Neural cell (in vitro differentiated cells): ENCODE measurements at regions not wholly inside any gene's neighbourhood (a gene's known extent, or its start where the extent isn't known, plus 50 kb on each side); places are given as distances from the start of the nearest gene placed in this dataset.
"Not testable (repeated sequence)": the region's sequence is repeated elsewhere in the genome, so short reads cannot be mapped to it uniquely, and the experiment has no call there.

ENCODE experiments used
- H2AFZ ChIP-seq: fragments of 200-600, 300-800 bp; sonication (generic), shearing (Covaris generic); 2 replicates; pipeline ENCODE4 v1.6.0; 2014; ENCODE audit warnings: low read depth, mild to moderate bottlenecking, antibody characterized with exemption, low read length, moderate library complexity
- H3F3A ChIP-seq: fragments of 200-600 bp; shearing (Covaris generic); 2 replicates; pipeline ENCODE4 v1.6.1; 2016; ENCODE audit warnings: mild to moderate bottlenecking, moderate library complexity, mixed read lengths, antibody characterized with exemption, low read length; ENCODE audit not compliant: insufficient read depth, poor library complexity, severe bottlenecking
- H3K27ac ChIP-seq: fragments of 200-600, 300-800 bp; sonication (generic), shearing (Covaris generic); 2 replicates; pipeline ENCODE4 v1.5.1; 2014; ENCODE audit warnings: mild to moderate bottlenecking, low read length, moderate library complexity
- H3K27me3 ChIP-seq: fragments of 300-800, 200-600 bp; sonication (generic), shearing (Covaris generic); 2 replicates; pipeline ENCODE4 v1.6.0; 2014; ENCODE audit warnings: mild to moderate bottlenecking, low read depth, low read length, moderate library complexity; ENCODE audit not compliant: insufficient read depth
- H3K36me3 ChIP-seq: fragments of 300-800, 200-600 bp; sonication (generic), shearing (Covaris generic); 2 replicates; pipeline ENCODE4 v1.5.1; 2014; ENCODE audit warnings: mild to moderate bottlenecking, antibody characterized with exemption, low read length, moderate library complexity; ENCODE audit not compliant: insufficient read depth
- H3K4me2 ChIP-seq: fragments of 300-800, 200-600 bp; sonication (generic), shearing (Covaris generic); 2 replicates; pipeline ENCODE4 v1.6.0; 2014; ENCODE audit warnings: mild to moderate bottlenecking, low read length
- H3K4me3 ChIP-seq: fragments of 300-800, 200-600 bp; sonication (generic), shearing (Covaris generic); 2 replicates; pipeline ENCODE4 v1.5.1; 2014; ENCODE audit warnings: mild to moderate bottlenecking, low read length, moderate library complexity
- H3K79me2 ChIP-seq: fragments of 200-600 bp; shearing (Covaris generic); replicated peaks from 2 replicates; pipeline ENCODE4 v1.6.0; 2014; ENCODE audit warnings: mild to moderate bottlenecking, low read length, moderate library complexity; ENCODE audit not compliant: insufficient read depth
- H3K9ac ChIP-seq: fragments of 300-800, 200-600 bp; sonication (generic), shearing (Covaris generic); 2 replicates; pipeline ENCODE4 v1.6.1; 2016; ENCODE audit warnings: mild to moderate bottlenecking, low read length, mixed read lengths
- H3K9me2 ChIP-seq: fragments of 200-600 bp; shearing (Covaris generic); 2 replicates; pipeline ENCODE4 v1.6.1; 2016; ENCODE audit warnings: mild to moderate bottlenecking, low read length, mixed read lengths; ENCODE audit not compliant: insufficient read depth
- H3K9me3 ChIP-seq: fragments of 200-600, 300-800 bp; sonication (generic), shearing (Covaris generic); 2 replicates; pipeline ENCODE4 v1.6.1; 2016; ENCODE audit warnings: mild to moderate bottlenecking, mixed run types, low read length, moderate library complexity, mixed read lengths
- H4K20me1 ChIP-seq: fragments of 200-600 bp; shearing (Covaris generic); 2 replicates; pipeline ENCODE4 v1.6.1; 2016; ENCODE audit warnings: mild to moderate bottlenecking, mixed run types; ENCODE audit not compliant: insufficient read depth
- CTCF ChIP-seq: fragments of 450-650 bp; IDR thresholded peaks from 2 replicates; pipeline ENCODE4 v1.5.1; 2014; ENCODE audit warnings: antibody characterized with exemption, mild to moderate bottlenecking, moderate library complexity; ENCODE audit not compliant: poor library complexity, severe bottlenecking
- EP300 ChIP-seq: fragments of 450-650 bp; conservative IDR thresholded peaks from 2 replicates; pipeline ENCODE4 v1.6.1; 2014; ENCODE audit warnings: antibody characterized with exemption, mild to moderate bottlenecking, moderate library complexity; ENCODE audit not compliant: poor library complexity, severe bottlenecking
- EZH2 ChIP-seq: fragments of 200-600, 300-800 bp; shearing (Covaris generic), sonication (generic); IDR thresholded peaks from 2 replicates; pipeline ENCODE4 v1.6.1; 2014; ENCODE audit warnings: antibody characterized with exemption, low read length, borderline replicate concordance, mild to moderate bottlenecking; ENCODE audit not compliant: insufficient read depth, poor library complexity, severe bottlenecking
- MXI1 ChIP-seq: fragments of 450-650 bp; conservative IDR thresholded peaks from 2 replicates; pipeline ENCODE4 v1.6.1; 2014; ENCODE audit warnings: antibody characterized with exemption, mild to moderate bottlenecking; ENCODE audit not compliant: poor library complexity, severe bottlenecking
- POLR2AphosphoS5 ChIP-seq: IDR thresholded peaks from 2 replicates; pipeline ENCODE4 v1.6.1; 2012
- RAD21 ChIP-seq: fragments of 450-650 bp; conservative IDR thresholded peaks from 2 replicates; pipeline ENCODE4 v1.6.1; 2014; ENCODE audit warnings: antibody characterized with exemption, mild to moderate bottlenecking, moderate library complexity
- SMC3 ChIP-seq: fragments of 450-650 bp; conservative IDR thresholded peaks from 2 replicates; pipeline ENCODE4 v1.6.1; 2014; ENCODE audit warnings: antibody characterized with exemption, mild to moderate bottlenecking, moderate library complexity; ENCODE audit not compliant: poor library complexity
- TAF1 ChIP-seq: IDR thresholded peaks from 2 replicates; pipeline ENCODE4 v1.6.1; 2012; ENCODE audit warnings: low read depth
- TF ChIP-seq, protein P1 (sequence below): IDR thresholded peaks from 2 replicates; pipeline ENCODE4 v1.6.1; 2012; ENCODE audit warnings: borderline replicate concordance

DNA sequence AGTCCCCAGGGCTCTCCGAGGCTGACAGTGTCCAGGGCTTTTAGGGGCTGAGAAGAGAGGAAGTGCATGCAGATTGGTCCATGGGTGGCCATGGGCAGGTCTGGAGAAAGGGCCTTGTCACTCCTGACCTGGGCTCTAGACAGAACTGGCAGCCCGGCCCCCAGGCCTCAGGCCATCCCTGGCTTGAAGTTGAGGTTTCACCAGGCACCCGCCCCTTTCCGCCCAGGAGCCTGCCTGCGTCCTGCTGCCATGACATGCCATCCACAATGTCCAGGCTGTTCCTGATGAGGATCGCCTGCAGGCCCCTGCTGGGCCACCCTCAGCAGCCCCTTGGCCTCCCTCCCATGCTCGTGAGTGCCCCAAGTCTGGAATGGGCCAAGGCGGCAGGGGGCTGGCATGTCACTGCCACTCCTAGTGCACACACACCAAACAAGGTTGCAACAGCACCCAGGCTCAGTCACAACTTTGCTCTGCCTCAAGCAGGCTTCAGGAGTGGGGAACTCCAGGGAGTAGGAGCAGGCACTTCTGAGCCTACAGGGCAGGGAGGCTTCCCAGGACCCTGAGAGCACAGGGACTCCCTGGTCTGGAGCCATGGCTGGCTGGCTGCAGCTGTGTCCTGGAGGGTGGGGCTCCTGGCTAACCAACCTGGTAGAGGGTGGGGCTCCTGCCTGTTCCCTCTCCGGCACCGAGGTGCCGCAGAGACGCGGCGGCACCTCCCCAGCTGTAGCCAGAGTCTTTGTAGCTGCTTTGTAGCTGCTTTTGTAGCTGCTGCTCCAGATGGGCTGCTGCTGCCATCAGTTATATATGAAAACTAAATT lies 1457.1 kb upstream of the GBE1 start:
- H3K9me2 ChIP-seq: no peaks in the 10 kb centered on the region
- no peaks in the 10 kb centered on the region for H3K9me3 ChIP-seq
- H3K27ac ChIP-seq: no peak overlapping the region
- no peak overlapping the region for H3K9ac ChIP-seq
- H4K20me1 ChIP-seq: no peaks in the 10 kb centered on the region
- no peak for TF ChIP-seq TAF1
- no peaks in the 10 kb centered on the region for H3K79me2 ChIP-seq
- no peaks in the 10 kb centered on the region for H3K27me3 ChIP-seq
- H3K4me3 ChIP-seq: no peak overlapping the region
- H3F3A ChIP-seq: no peaks in the 10 kb centered on the region
- H3K36me3 ChIP-seq: no peaks in the 10 kb centered on the region
- H3K4me2 ChIP-seq: no peak overlapping the region
- H2AFZ ChIP-seq: no peak overlapping the region

DNA sequence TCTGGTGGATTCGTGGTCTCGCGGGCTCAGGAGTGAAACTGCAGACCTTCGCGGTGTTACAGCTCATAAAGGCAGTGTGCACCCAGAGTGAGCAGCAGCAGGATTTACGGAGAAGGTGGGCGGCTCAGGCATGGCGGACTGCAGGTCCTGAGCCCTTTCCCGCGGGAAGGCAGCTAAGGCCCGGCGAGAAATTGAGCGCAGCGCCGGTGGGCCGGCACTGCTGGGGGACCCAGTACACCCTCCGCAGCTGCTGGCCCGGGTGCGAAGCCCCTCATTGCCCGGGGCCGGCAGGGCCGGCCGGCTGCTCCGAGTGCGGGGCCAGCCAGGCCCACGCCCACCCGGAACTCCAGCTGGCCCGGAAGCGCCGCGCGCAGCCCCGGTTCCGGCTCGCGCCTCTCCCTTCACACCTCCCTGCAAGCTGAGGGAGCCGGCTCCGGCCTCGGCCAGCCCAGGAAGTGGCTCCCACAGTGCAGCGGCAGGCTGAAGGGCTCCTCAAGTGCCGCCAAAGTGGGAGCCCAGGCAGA lies 1456.2 kb upstream of the GBE1 start:
- H3K9ac ChIP-seq, H3K9me2 ChIP-seq, H3K9me3 ChIP-seq, H3K4me3 ChIP-seq, H3K27ac ChIP-seq, H3K36me3 ChIP-seq, H2AFZ ChIP-seq, H3K4me2 ChIP-seq, H3K27me3 ChIP-seq, H3F3A ChIP-seq, H3K79me2 ChIP-seq, H4K20me1 ChIP-seq: not testable (repeated sequence)

GRCh38 chr3:83216919-83217594 lies 1455.6 kb upstream of the GBE1 start:
- H3K9me3 ChIP-seq: no peaks in the 10 kb centered on the region
- no peaks in the 10 kb centered on the region for H3F3A ChIP-seq
- no peak overlapping the region for H2AFZ ChIP-seq
- no peaks in the 10 kb centered on the region for H3K27me3 ChIP-seq
- TF ChIP-seq CTCF: no peak
- no peak for TF ChIP-seq POLR2AphosphoS5
- no peak for TF ChIP-seq TAF1
- no peak for TF ChIP-seq EZH2
- TF ChIP-seq, protein P1, sequence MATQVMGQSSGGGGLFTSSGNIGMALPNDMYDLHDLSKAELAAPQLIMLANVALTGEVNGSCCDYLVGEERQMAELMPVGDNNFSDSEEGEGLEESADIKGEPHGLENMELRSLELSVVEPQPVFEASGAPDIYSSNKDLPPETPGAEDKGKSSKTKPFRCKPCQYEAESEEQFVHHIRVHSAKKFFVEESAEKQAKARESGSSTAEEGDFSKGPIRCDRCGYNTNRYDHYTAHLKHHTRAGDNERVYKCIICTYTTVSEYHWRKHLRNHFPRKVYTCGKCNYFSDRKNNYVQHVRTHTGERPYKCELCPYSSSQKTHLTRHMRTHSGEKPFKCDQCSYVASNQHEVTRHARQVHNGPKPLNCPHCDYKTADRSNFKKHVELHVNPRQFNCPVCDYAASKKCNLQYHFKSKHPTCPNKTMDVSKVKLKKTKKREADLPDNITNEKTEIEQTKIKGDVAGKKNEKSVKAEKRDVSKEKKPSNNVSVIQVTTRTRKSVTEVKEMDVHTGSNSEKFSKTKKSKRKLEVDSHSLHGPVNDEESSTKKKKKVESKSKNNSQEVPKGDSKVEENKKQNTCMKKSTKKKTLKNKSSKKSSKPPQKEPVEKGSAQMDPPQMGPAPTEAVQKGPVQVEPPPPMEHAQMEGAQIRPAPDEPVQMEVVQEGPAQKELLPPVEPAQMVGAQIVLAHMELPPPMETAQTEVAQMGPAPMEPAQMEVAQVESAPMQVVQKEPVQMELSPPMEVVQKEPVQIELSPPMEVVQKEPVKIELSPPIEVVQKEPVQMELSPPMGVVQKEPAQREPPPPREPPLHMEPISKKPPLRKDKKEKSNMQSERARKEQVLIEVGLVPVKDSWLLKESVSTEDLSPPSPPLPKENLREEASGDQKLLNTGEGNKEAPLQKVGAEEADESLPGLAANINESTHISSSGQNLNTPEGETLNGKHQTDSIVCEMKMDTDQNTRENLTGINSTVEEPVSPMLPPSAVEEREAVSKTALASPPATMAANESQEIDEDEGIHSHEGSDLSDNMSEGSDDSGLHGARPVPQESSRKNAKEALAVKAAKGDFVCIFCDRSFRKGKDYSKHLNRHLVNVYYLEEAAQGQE: no peak
- TF ChIP-seq EP300: no peak
- TF ChIP-seq SMC3: no peak
- no peak for TF ChIP-seq MXI1
- no peak for TF ChIP-seq RAD21
- no peak overlapping the region for H3K4me2 ChIP-seq
- H3K27ac ChIP-seq: no peak overlapping the region
- H3K9me2 ChIP-seq: no peaks in the 10 kb centered on the region
- no peak overlapping the region for H3K4me3 ChIP-seq
- H3K9ac ChIP-seq: no peak overlapping the region
- H4K20me1 ChIP-seq: no peaks in the 10 kb centered on the region
- no peaks in the 10 kb centered on the region for H3K36me3 ChIP-seq
- no peaks in the 10 kb centered on the region for H3K79me2 ChIP-seq
